SK-N-DZ (cell line): ENCODE measurements at regions not wholly inside any gene's neighbourhood (a gene's known extent, or its start where the extent isn't known, plus 50 kb on each side); places are given as distances from the start of the nearest gene placed in this dataset.
"Not testable (repeated sequence)": the region's sequence is repeated elsewhere in the genome, so short reads cannot be mapped to it uniquely, and the experiment has no call there.

Experiments
- DNase-seq: peaks from one replicate; pipeline ENCODE4 v3.0.0-alpha.2; 2015; ENCODE audit warnings: low spot score
- small RNA-seq, 2 experiments: library from RNA; depleted of rRNA; stranded (forward); fragments of <200 nt; gene quantifications; one replicate each; pipeline ENCODE3, GENCODE V24; 2014

GRCh38 chr3:125915792-125916375 is 53.1 kb upstream of the ROPN1B start:
- peak; percentile 99 for DNase-seq

- peak; percentile 91 for DNase-seq
These were observed 52.5 kb upstream of the ROPN1B start for GRCh38 chr3:125916376-125916978.

- peak; percentile 79 for DNase-seq
These were observed 51.9 kb upstream of the ROPN1B start for GRCh38 chr3:125917020-125917549.

GRCh38 chr3:125918024-125918423 is 51.0 kb upstream of the ROPN1B start:
- not testable (repeated sequence) for DNase-seq

GRCh38 chr3:125918451-125918850 is 50.5 kb upstream of the ROPN1B start:
- DNase-seq: not testable (repeated sequence)

- DNase-seq: not testable (repeated sequence)
These were observed 50.1 kb upstream of the ROPN1B start for GRCh38 chr3:125918866-125919265.

Small RNAs in the stretch of these regions (small RNA-seq; reads per million reads assigned to genes)
- gene AC092902.1 (0 reads per million in 2 experiments), gene AF186996.2 (0 reads per million in 2 experiments), gene AF186996.3 (0 reads per million in 2 experiments), gene MIR548I1 (0 reads per million in 2 experiments), gene SNRPCP11 (0 reads per million in 2 experiments)
